ENCODE measurements at regions not wholly inside any gene's neighbourhood (a gene's known extent, or its start where the extent isn't known, plus 50 kb on each side); places are given as distances from the start of the nearest gene placed in this dataset.
A peak's percentile ranks its signal among the peaks of the same experiment; 100 is the strongest.

GRCh38 chr13:105445796-105446195 lies 1089.7 kb downstream of the EFNB2 start:
- no peak for DNase-seq (ENCODE audit: low spot score)

GRCh38 chr13:105442949-105443699 lies 1092.3 kb downstream of the EFNB2 start:
- DNase-seq (ENCODE audit: low spot score) = peak; percentile 63

GRCh38 chr13:105442040-105442439 lies 1093.4 kb downstream of the EFNB2 start:
- no peak for DNase-seq (ENCODE audit: low spot score)

GRCh38 chr13:105441051-105441750 lies 1094.3 kb downstream of the EFNB2 start:
- no peak for DNase-seq (ENCODE audit: low spot score)

GRCh38 chr13:105436943-105437342 lies 1098.5 kb downstream of the EFNB2 start:
- no peak for DNase-seq (ENCODE audit: low spot score)

DNA sequence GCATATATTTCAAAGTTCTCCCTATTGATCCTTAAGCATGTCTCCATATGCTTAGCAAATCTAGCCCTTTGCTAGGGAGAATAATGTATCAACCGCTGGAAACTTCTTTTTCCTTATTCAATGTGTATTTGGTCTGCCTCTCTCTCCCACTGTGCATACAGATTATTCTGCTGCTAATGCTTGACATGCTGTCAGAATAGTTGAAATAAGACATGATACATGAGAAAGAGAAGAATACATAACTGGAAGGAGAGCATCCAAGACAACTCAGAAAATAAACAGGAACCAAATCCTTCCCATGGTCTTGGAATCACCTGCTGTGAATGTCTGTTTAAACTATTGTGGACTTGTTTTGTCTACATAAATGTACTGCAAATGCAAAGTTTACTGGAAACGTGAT lies 1103.0 kb downstream of the EFNB2 start:
- DNase-seq (ENCODE audit: low spot score) = no peak

GRCh38 chr13:105428811-105429210 lies 1106.7 kb downstream of the EFNB2 start:
- no peak for DNase-seq (ENCODE audit: low spot score)

DNA sequence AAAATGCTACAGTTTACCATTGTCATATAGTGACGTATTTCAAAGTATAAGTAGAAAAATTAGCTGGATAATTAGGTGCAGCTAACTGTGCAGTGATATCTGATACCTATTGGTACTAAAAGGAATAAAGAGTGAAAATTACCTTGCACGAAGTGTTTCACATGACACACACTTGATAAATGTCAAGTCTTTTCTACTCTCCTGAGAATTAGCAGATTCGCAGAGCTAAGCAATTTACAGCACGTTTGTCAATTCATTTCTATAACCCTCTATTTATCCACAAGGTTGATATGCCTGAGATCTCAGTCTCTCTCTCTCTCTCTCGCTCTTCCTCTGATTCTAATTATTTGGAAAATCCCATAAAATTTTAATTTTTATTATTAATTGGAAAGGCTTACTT lies 1109.0 kb downstream of the EFNB2 start:
- no peak for DNase-seq (ENCODE audit: low spot score)

GRCh38 chr13:105414639-105415038 lies 1120.8 kb downstream of the EFNB2 start:
- no peak for DNase-seq (ENCODE audit: low spot score)

GRCh38 chr13:105412171-105412570 lies 1123.3 kb downstream of the EFNB2 start:
- DNase-seq (ENCODE audit: low spot score) = no peak

DNA sequence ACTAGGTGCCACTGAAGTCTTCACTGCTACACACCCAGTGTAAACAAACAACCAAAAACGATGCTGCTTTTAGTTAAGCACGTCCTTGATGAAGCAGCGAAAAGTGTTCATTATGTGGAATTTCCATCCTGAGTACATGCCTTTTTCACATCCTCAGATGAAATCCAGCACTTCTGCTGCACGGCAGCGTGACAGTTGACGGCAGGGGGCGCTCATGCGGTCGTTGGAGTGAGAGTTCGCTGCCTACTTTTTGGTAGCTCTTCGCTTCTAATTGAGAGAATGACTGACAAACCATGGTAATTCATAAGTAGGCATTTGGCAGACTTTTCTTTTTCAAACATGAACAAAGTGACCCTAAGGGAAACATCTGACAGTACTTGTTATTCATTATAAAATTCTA lies 1124.9 kb downstream of the EFNB2 start:
- DNase-seq (ENCODE audit: low spot score) = peak; percentile 56

GRCh38 chr13:105406551-105406950 lies 1128.9 kb downstream of the EFNB2 start:
- no peak for DNase-seq (ENCODE audit: low spot score)

- no peak for DNase-seq (ENCODE audit: low spot score)
Observed at GRCh38 chr13:105403086-105403485, 1132.4 kb downstream of the EFNB2 start.

GRCh38 chr13:105395041-105395440 lies 1140.4 kb downstream of the EFNB2 start:
- no peak for DNase-seq (ENCODE audit: low spot score)

DNA sequence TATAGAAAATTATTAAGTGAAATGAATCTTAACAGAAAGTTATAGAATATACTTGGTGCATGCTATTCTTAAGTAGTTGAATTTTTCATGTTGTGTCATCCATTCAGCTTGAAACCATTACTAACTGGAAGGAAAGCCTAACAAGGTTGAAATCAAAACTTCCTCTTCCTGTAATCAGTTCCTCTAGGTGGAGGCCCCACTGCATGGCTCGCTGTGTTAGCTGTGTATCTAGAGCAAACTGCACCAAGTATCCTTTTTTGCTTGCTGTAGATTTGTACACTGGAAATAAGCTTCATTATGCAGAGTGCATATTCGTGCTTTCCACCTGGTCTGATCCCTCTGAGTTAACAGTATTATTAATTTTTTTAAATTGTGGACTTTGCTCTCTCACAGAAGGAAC lies 1146.1 kb downstream of the EFNB2 start:
- no peak for DNase-seq (ENCODE audit: low spot score)

DNA sequence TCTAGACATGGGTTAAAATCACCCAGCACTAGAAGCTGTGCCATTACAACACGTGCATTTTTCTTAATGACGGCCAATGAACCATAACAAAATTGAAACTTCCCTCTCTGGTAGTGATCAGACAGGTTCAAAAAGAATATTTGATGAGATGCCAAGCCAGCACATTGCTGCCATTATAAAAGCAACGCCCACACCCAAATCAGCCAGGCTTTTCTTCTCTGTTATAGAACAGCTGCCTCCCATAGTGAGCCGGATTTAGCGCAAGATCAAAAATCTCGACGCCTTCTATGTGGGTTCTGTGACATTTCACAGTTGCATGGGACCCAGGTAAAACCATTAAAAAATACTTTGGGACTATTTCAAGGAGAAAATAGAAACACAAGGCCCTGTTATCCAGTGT lies 1158.0 kb downstream of the EFNB2 start:
- no peak for DNase-seq (ENCODE audit: low spot score)

GRCh38 chr13:105370011-105370650 lies 1165.3 kb downstream of the EFNB2 start:
- DNase-seq (ENCODE audit: low spot score) = no peak

DNA sequence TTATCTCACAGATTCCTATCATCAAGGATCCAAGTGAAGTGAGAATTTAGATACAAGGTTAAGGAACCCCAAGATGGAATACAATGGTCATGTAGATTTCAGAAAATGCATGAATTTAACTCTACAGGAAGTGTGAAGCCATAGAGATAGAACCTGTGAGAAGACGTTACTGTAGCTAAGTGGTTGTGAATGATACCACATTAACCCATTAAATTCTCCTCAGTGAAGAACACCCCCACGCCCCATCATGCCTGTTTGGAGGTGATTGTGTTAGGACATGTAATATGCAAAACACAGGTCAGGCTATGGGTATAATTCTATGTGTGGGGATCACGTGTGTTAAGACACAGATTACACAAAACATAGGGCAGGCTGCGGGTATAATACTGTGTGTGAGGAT lies 1166.7 kb downstream of the EFNB2 start:
- DNase-seq (ENCODE audit: low spot score) = no peak

GRCh38 chr13:105365831-105366230 lies 1169.6 kb downstream of the EFNB2 start:
- no peak for DNase-seq (ENCODE audit: low spot score)

GRCh38 chr13:105365021-105365550 lies 1170.4 kb downstream of the EFNB2 start:
- DNase-seq (ENCODE audit: low spot score) = no peak

- DNase-seq (ENCODE audit: low spot score) = no peak
Observed at GRCh38 chr13:105364191-105364590, 1171.3 kb downstream of the EFNB2 start.

GRCh38 chr13:105363261-105364190 lies 1171.9 kb downstream of the EFNB2 start:
- peak; percentile 22 for DNase-seq (ENCODE audit: low spot score)
